ENCODE measurements at regions not wholly inside any gene's neighbourhood (a gene's known extent, or its start where the extent isn't known, plus 50 kb on each side); places are given as distances from the start of the nearest gene placed in this dataset.

DNA sequence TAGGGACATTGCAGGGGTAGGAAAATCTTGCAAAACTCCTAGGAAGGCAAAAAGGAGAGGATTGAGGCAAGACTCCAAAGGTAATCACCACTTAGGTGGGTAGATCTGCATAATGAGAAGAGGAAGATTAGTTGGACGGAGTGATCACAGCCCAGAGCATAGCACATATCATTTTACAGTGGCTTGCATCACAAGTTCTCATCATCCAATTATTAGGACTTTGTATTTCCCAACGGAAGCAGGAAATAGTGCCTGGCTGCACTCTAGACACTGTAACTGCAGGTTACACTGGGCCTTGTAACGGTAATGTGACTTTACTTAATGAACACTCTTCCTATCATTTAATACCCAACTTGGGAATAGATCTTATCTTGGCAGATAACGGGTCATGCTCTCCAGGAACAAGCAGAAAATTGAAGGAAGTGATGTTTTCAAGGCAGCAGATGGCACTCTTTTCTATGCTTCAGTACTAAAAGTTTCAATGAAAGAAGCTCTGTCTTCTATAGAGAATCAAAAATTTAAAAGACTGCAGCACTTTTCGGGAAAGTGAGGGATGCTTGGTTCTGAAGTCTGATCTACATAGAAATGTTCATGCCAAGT, 101.9 kb upstream of the KCNMB2 start:
- intact Hi-C loops (cut with micrococcal nuclease), result no loop called here
- H3F3A ChIP-seq (ENCODE audit: low read length, unreplicated experiment), result no peaks in the 10 kb centered on the region
- no peaks in the 10 kb centered on the region for H3K9me2 ChIP-seq (replicated peaks; ENCODE audit: low read length)
- no peaks in the 10 kb centered on the region for H4K20me1 ChIP-seq (ENCODE audit: low read length)
- no peak overlapping the region for H3K27ac ChIP-seq (ENCODE audit: low read length)
- peak; percentile 30 for DNase-seq
- no TSS peak for BruUV-seq (replicated peaks)
- H2AFZ ChIP-seq (ENCODE audit: low read length), result no peak overlapping the region
- ATAC-seq, result peak; percentile 45
- H3K4me3 ChIP-seq (ENCODE audit: low read length), result no peak overlapping the region
- ChIA-PET CTCF (interaction anchor here (0.6 to 0.7 kb wide), 4 partner anchors 9 to 835 kb away, joined by 3 to 5 read pairs (median 4); no protein-coding TSS in a partner anchor), POLR2A (ENCODE audit: unreplicated experiment) (no interaction called here)
- no peaks in the 10 kb centered on the region for H3K79me2 ChIP-seq (ENCODE audit: low read length)
- H3K36me3 ChIP-seq (ENCODE audit: low read depth, low read length), result no peaks in the 10 kb centered on the region
- no peaks in the 10 kb centered on the region for H3K27me3 ChIP-seq (ENCODE audit: low read length)
- no peak overlapping the region for H3K9ac ChIP-seq (ENCODE audit: low read length)
- TF ChIP-seq, protein P1, sequence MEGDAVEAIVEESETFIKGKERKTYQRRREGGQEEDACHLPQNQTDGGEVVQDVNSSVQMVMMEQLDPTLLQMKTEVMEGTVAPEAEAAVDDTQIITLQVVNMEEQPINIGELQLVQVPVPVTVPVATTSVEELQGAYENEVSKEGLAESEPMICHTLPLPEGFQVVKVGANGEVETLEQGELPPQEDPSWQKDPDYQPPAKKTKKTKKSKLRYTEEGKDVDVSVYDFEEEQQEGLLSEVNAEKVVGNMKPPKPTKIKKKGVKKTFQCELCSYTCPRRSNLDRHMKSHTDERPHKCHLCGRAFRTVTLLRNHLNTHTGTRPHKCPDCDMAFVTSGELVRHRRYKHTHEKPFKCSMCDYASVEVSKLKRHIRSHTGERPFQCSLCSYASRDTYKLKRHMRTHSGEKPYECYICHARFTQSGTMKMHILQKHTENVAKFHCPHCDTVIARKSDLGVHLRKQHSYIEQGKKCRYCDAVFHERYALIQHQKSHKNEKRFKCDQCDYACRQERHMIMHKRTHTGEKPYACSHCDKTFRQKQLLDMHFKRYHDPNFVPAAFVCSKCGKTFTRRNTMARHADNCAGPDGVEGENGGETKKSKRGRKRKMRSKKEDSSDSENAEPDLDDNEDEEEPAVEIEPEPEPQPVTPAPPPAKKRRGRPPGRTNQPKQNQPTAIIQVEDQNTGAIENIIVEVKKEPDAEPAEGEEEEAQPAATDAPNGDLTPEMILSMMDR (conservative IDR thresholded peaks at IDR 0.05; ENCODE audit: low read depth, low read length), result peak; percentile 52
- TF ChIP-seq EZH2 (IDR thresholded peaks at IDR 0.05; ENCODE audit: low read length, unreplicated experiment) (no peak), EZH2phosphoT487 (IDR thresholded peaks at IDR 0.05; ENCODE audit: borderline replicate concordance, low read length) (no peak)
- no peak overlapping the region for H3K4me2 ChIP-seq (ENCODE audit: low read length)
- no peaks in the 10 kb centered on the region for H3K9me3 ChIP-seq (ENCODE audit: low read length)
- no peaks in the 10 kb centered on the region for H3K4me1 ChIP-seq (ENCODE audit: insufficient read depth, low read length)

DNA sequence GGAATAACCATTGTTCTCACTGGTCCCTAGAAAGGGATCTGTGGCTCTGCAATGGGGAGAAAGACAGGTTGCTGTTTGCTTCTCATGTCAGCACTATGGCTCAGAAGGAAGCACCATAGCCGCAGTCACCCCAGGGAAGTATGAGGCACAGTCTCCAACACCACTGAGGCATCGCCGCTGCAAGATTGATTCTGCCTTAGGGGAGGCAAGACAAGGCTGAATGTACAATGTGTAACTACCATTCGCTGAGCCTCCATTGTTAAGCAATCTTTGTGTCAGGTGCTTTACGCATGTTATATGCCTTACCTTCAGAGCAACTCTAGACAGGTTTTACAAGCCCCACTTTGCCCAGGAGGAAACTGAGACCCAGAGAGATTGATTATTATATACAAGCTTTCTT, 100.7 kb upstream of the KCNMB2 start:
- TF ChIP-seq, protein P1 (conservative IDR thresholded peaks at IDR 0.05; ENCODE audit: low read depth, low read length), result no peak
- TF ChIP-seq EZH2 (IDR thresholded peaks at IDR 0.05; ENCODE audit: low read length, unreplicated experiment), result no peak
- no peak for TF ChIP-seq EZH2phosphoT487 (IDR thresholded peaks at IDR 0.05; ENCODE audit: borderline replicate concordance, low read length)
- no peak for ATAC-seq
- H3K4me2 ChIP-seq (ENCODE audit: low read length), result no peak overlapping the region
- H3K9me3 ChIP-seq (ENCODE audit: low read length), result no peaks in the 10 kb centered on the region
- no peak for DNase-seq
- POLR2A ChIA-PET (ENCODE audit: unreplicated experiment), result no interaction called here
- H4K20me1 ChIP-seq (ENCODE audit: low read length), result no peaks in the 10 kb centered on the region
- no peak overlapping the region for H3K27ac ChIP-seq (ENCODE audit: low read length)
- H3K4me1 ChIP-seq (ENCODE audit: insufficient read depth, low read length), result no peaks in the 10 kb centered on the region
- no TSS peak for BruUV-seq (replicated peaks)
- no peaks in the 10 kb centered on the region for H3K9me2 ChIP-seq (replicated peaks; ENCODE audit: low read length)
- no peaks in the 10 kb centered on the region for H3K36me3 ChIP-seq (ENCODE audit: low read depth, low read length)
- intact Hi-C loops (cut with micrococcal nuclease), result loop anchor here (5.0 kb wide), 1 partner anchor 887 kb away; the partner anchor contains the start of gene ZNF639
- H3K27me3 ChIP-seq (ENCODE audit: low read length), result no peaks in the 10 kb centered on the region
- CTCF ChIA-PET, result no interaction called here
- H3K9ac ChIP-seq (ENCODE audit: low read length), result no peak overlapping the region
- no peaks in the 10 kb centered on the region for H3F3A ChIP-seq (ENCODE audit: low read length, unreplicated experiment)
- no peaks in the 10 kb centered on the region for H3K79me2 ChIP-seq (ENCODE audit: low read length)
- no peak overlapping the region for H2AFZ ChIP-seq (ENCODE audit: low read length)
- no peak overlapping the region for H3K4me3 ChIP-seq (ENCODE audit: low read length)

DNA sequence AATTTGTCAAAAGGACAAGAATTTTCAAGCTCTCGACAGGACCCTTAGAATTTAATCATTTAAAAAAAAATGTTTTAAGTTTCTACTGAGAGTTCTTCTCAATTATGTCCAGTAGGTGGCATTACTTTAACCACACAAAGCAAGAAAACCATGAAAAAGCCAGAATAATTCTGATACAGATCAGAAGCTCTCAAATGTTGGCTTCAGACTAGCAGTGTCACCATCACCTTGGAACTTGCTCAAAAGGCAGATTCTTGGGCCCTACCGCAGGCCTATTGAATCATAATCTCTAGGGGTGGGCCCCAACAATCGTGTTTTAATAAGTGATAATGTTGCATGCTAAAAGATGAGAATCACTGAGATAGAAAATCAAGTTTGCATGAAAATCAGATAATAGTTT, 99.5 kb upstream of the KCNMB2 start:
- Histone ChIP-seq H3K27me3 (ENCODE audit: low read length) (no peaks in the 10 kb centered on the region), H3K4me3 (ENCODE audit: low read length) (no peak overlapping the region), H3F3A (ENCODE audit: low read length, unreplicated experiment) (no peaks in the 10 kb centered on the region), H3K36me3 (ENCODE audit: low read depth, low read length) (no peaks in the 10 kb centered on the region), H3K4me1 (ENCODE audit: insufficient read depth, low read length) (no peaks in the 10 kb centered on the region), H3K79me2 (ENCODE audit: low read length) (no peaks in the 10 kb centered on the region), H3K9me2 (replicated peaks; ENCODE audit: low read length) (no peaks in the 10 kb centered on the region), H3K9me3 (ENCODE audit: low read length) (no peaks in the 10 kb centered on the region), H3K4me2 (ENCODE audit: low read length) (no peak overlapping the region), H4K20me1 (ENCODE audit: low read length) (no peaks in the 10 kb centered on the region), H2AFZ (ENCODE audit: low read length) (no peak overlapping the region), H3K9ac (ENCODE audit: low read length) (no peak overlapping the region), H3K27ac (ENCODE audit: low read length) (no peak overlapping the region)
- ChIA-PET CTCF (interaction anchor here (0.6 to 1.1 kb wide), 2 partner anchors 530 to 1469 kb away, joined by 3 read pairs; no protein-coding TSS in a partner anchor), POLR2A (ENCODE audit: unreplicated experiment) (no interaction called here)
- peak; percentile 60 for DNase-seq
- no peak for ATAC-seq
- BruUV-seq (replicated peaks), result no TSS peak
- intact Hi-C loops (cut with micrococcal nuclease), result loop anchor here (1.0 to 5.0 kb wide), 2 partner anchors 530 to 886 kb away; partner anchors contain the start of gene ZNF639
- TF ChIP-seq, protein P1 (conservative IDR thresholded peaks at IDR 0.05; ENCODE audit: low read depth, low read length), result peak; percentile 70
- TF ChIP-seq EZH2 (IDR thresholded peaks at IDR 0.05; ENCODE audit: low read length, unreplicated experiment) (no peak), EZH2phosphoT487 (IDR thresholded peaks at IDR 0.05; ENCODE audit: borderline replicate concordance, low read length) (no peak)

Measured in PC-3 (cell line).